ENCODE measurements at regions not wholly inside any gene's neighbourhood (a gene's known extent, or its start where the extent isn't known, plus 50 kb on each side); places are given as distances from the start of the nearest gene placed in this dataset.

GRCh38 chr12:125936502-125936901 is 871.3 kb downstream of the AACS start:
- H3K4me1 ChIP-seq (ENCODE audit: control insufficient read depth in 3 of 3, insufficient read depth in 3 of 3, low read length in 3 of 3): no peaks in the 10 kb centered on the region
- no peak overlapping the region for H3K4me3 ChIP-seq (ENCODE audit: low read length in 3 of 3)
- no peaks in the 10 kb centered on the region for H3K36me3 ChIP-seq (ENCODE audit: control insufficient read depth in 3 of 3, insufficient read depth in 3 of 3, low read length in 3 of 3)
- H3K27ac ChIP-seq (ENCODE audit: low read depth, low read length): no peak overlapping the region
- H3K9ac ChIP-seq (ENCODE audit: low read depth in 1 of 3, low read length in 3 of 3): no peak overlapping the region
- H3K27me3 ChIP-seq (ENCODE audit: control insufficient read depth in 3 of 3, insufficient read depth in 3 of 3, low read length in 3 of 3): no peaks in the 10 kb centered on the region
- peaks cover 0 to 3% (median 0%) of the 10 kb centered on the region in 3 donors for H3K9me3 ChIP-seq (ENCODE audit: control insufficient read depth in 3 of 3, low read length in 3 of 3)

GRCh38 chr12:125944446-125944845 is 879.2 kb downstream of the AACS start:
- H3K4me3 ChIP-seq (ENCODE audit: low read length in 3 of 3): no peak overlapping the region
- H3K27ac ChIP-seq (ENCODE audit: low read depth, low read length): no peak overlapping the region
- no peaks in the 10 kb centered on the region for H3K36me3 ChIP-seq (ENCODE audit: control insufficient read depth in 3 of 3, insufficient read depth in 3 of 3, low read length in 3 of 3)

GRCh38 chr12:125949471-125949870 is 884.2 kb downstream of the AACS start:
- Histone ChIP-seq H3K27me3 (ENCODE audit: control insufficient read depth in 3 of 3, insufficient read depth in 3 of 3, low read length in 3 of 3) (no peaks in the 10 kb centered on the region), H3K4me3 (ENCODE audit: low read length in 3 of 3) (no peak overlapping the region), H3K9ac (ENCODE audit: low read depth in 1 of 3, low read length in 3 of 3) (no peak overlapping the region), H3K36me3 (ENCODE audit: control insufficient read depth in 3 of 3, insufficient read depth in 3 of 3, low read length in 3 of 3) (no peaks in the 10 kb centered on the region), H3K4me1 (ENCODE audit: control insufficient read depth in 3 of 3, insufficient read depth in 3 of 3, low read length in 3 of 3) (no peaks in the 10 kb centered on the region), H3K27ac (ENCODE audit: low read depth, low read length) (no peak overlapping the region), H3K9me3 (ENCODE audit: control insufficient read depth in 3 of 3, low read length in 3 of 3) (peaks cover 0 to 2% (median 0%) of the 10 kb centered on the region in 3 donors)

More at GRCh38 chr12:125944446-125944845, 879.2 kb downstream of the AACS start:
- no peak overlapping the region for H3K9ac ChIP-seq (ENCODE audit: low read depth in 1 of 3, low read length in 3 of 3)
- no peaks in the 10 kb centered on the region for H3K9me3 ChIP-seq (ENCODE audit: control insufficient read depth in 3 of 3, low read length in 3 of 3)
- no peaks in the 10 kb centered on the region for H3K4me1 ChIP-seq (ENCODE audit: control insufficient read depth in 3 of 3, insufficient read depth in 3 of 3, low read length in 3 of 3)
- H3K27me3 ChIP-seq (ENCODE audit: control insufficient read depth in 3 of 3, insufficient read depth in 3 of 3, low read length in 3 of 3): no peaks in the 10 kb centered on the region

DNA sequence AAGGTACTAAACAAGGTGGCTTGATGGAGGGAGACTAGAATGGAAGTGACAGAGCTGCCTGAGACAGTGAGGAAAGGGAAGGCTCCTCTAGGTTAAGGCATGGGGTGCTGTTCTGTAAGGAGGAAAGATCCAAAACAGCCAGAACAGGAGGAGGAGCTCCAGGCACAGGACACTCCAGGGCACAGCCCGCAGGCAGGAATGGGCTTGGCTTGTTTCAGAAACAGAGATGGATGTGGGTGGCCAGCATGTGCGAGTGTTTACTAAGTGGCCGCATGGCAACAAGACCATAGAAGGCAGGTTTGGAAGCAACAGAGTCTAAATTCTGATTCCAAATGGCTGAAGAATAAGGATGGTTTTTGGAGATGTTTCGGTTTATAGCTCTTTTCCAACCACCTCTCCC is 889.1 kb downstream of the AACS start:
- Histone ChIP-seq H3K36me3 (ENCODE audit: control insufficient read depth in 3 of 3, insufficient read depth in 3 of 3, low read length in 3 of 3) (no peaks in the 10 kb centered on the region), H3K4me1 (ENCODE audit: control insufficient read depth in 3 of 3, insufficient read depth in 3 of 3, low read length in 3 of 3) (no peaks in the 10 kb centered on the region), H3K27ac (ENCODE audit: low read depth, low read length) (no peak overlapping the region), H3K9ac (ENCODE audit: low read depth in 1 of 3, low read length in 3 of 3) (no peak overlapping the region), H3K27me3 (ENCODE audit: control insufficient read depth in 3 of 3, insufficient read depth in 3 of 3, low read length in 3 of 3) (no peaks in the 10 kb centered on the region), H3K9me3 (ENCODE audit: control insufficient read depth in 3 of 3, low read length in 3 of 3) (peaks cover 0 to 2% (median 0%) of the 10 kb centered on the region in 3 donors), H3K4me3 (ENCODE audit: low read length in 3 of 3) (no peak overlapping the region)

GRCh38 chr12:125956186-125956585 is 891.0 kb downstream of the AACS start:
- no peaks in the 10 kb centered on the region for H3K4me1 ChIP-seq (ENCODE audit: control insufficient read depth in 3 of 3, insufficient read depth in 3 of 3, low read length in 3 of 3)
- no peak overlapping the region for H3K9ac ChIP-seq (ENCODE audit: low read depth in 1 of 3, low read length in 3 of 3)

GRCh38 chr12:125966641-125967040 is 901.4 kb downstream of the AACS start:
- H3K4me1 ChIP-seq (ENCODE audit: control insufficient read depth in 3 of 3, insufficient read depth in 3 of 3, low read length in 3 of 3): no peaks in the 10 kb centered on the region
- no peak overlapping the region for H3K4me3 ChIP-seq (ENCODE audit: low read length in 3 of 3)
- H3K27ac ChIP-seq (ENCODE audit: low read depth, low read length): no peak overlapping the region
- H3K9me3 ChIP-seq (ENCODE audit: control insufficient read depth in 3 of 3, low read length in 3 of 3): peaks cover 0 to 6% (median 3%) of the 10 kb centered on the region in 3 donors
- H3K36me3 ChIP-seq (ENCODE audit: control insufficient read depth in 3 of 3, insufficient read depth in 3 of 3, low read length in 3 of 3): no peaks in the 10 kb centered on the region
- H3K9ac ChIP-seq (ENCODE audit: low read depth in 1 of 3, low read length in 3 of 3): no peak overlapping the region
- peaks cover 0 to 3% (median 0%) of the 10 kb centered on the region in 3 donors for H3K27me3 ChIP-seq (ENCODE audit: control insufficient read depth in 3 of 3, insufficient read depth in 3 of 3, low read length in 3 of 3)

More at GRCh38 chr12:125956186-125956585, 891.0 kb downstream of the AACS start:
- Histone ChIP-seq H3K27me3 (ENCODE audit: control insufficient read depth in 3 of 3, insufficient read depth in 3 of 3, low read length in 3 of 3) (no peaks in the 10 kb centered on the region), H3K4me3 (ENCODE audit: low read length in 3 of 3) (no peak overlapping the region), H3K9me3 (ENCODE audit: control insufficient read depth in 3 of 3, low read length in 3 of 3) (peaks cover 0 to 2% (median 0%) of the 10 kb centered on the region in 3 donors), H3K27ac (ENCODE audit: low read depth, low read length) (no peak overlapping the region), H3K36me3 (ENCODE audit: control insufficient read depth in 3 of 3, insufficient read depth in 3 of 3, low read length in 3 of 3) (no peaks in the 10 kb centered on the region)

GRCh38 chr12:125968413-125968812 is 903.2 kb downstream of the AACS start:
- H3K9me3 ChIP-seq (ENCODE audit: control insufficient read depth in 3 of 3, low read length in 3 of 3): peaks cover 0 to 3% (median 3%) of the 10 kb centered on the region in 3 donors
- H3K27ac ChIP-seq (ENCODE audit: low read depth, low read length): no peak overlapping the region
- no peak overlapping the region for H3K9ac ChIP-seq (ENCODE audit: low read depth in 1 of 3, low read length in 3 of 3)
- no peak overlapping the region for H3K4me3 ChIP-seq (ENCODE audit: low read length in 3 of 3)
- H3K27me3 ChIP-seq (ENCODE audit: control insufficient read depth in 3 of 3, insufficient read depth in 3 of 3, low read length in 3 of 3): peaks cover 0 to 3% (median 0%) of the 10 kb centered on the region in 3 donors
- H3K36me3 ChIP-seq (ENCODE audit: control insufficient read depth in 3 of 3, insufficient read depth in 3 of 3, low read length in 3 of 3): no peaks in the 10 kb centered on the region
- H3K4me1 ChIP-seq (ENCODE audit: control insufficient read depth in 3 of 3, insufficient read depth in 3 of 3, low read length in 3 of 3): no peaks in the 10 kb centered on the region

- Histone ChIP-seq H3K9ac (ENCODE audit: low read depth in 1 of 3, low read length in 3 of 3) (no peak overlapping the region), H3K27ac (ENCODE audit: low read depth, low read length) (no peak overlapping the region), H3K9me3 (ENCODE audit: control insufficient read depth in 3 of 3, low read length in 3 of 3) (peaks cover 0 to 3% (median 0%) of the 10 kb centered on the region in 3 donors), H3K4me3 (ENCODE audit: low read length in 3 of 3) (no peak overlapping the region), H3K27me3 (ENCODE audit: control insufficient read depth in 3 of 3, insufficient read depth in 3 of 3, low read length in 3 of 3) (peaks cover 0 to 3% (median 0%) of the 10 kb centered on the region in 3 donors), H3K36me3 (ENCODE audit: control insufficient read depth in 3 of 3, insufficient read depth in 3 of 3, low read length in 3 of 3) (no peaks in the 10 kb centered on the region), H3K4me1 (ENCODE audit: control insufficient read depth in 3 of 3, insufficient read depth in 3 of 3, low read length in 3 of 3) (no peaks in the 10 kb centered on the region)
Measured at GRCh38 chr12:125971981-125972380, 906.7 kb downstream of the AACS start.

DNA sequence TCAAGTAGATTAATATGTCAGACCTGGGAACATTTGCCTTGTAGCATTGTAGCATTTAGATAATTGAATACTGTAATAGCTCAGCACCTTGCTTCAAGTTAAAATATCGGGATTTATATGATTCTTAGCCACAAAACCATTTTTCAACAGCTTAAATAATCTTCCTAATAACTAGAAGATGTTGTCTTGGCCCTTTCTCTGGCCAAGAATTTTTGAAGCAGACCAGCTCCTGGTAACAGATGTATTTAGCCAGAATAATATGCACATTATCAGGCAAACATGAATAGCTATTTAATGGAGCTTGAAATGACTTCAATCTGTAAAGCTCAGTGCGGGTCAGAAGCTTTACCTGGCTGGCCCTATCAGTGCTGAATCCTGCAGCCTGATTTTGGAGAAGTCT is 913.1 kb downstream of the AACS start:
- Histone ChIP-seq H3K9me3 (ENCODE audit: control insufficient read depth in 3 of 3, low read length in 3 of 3) (no peaks in the 10 kb centered on the region), H3K27ac (ENCODE audit: low read depth, low read length) (no peak overlapping the region), H3K4me3 (ENCODE audit: low read length in 3 of 3) (no peak overlapping the region), H3K9ac (ENCODE audit: low read depth in 1 of 3, low read length in 3 of 3) (no peak overlapping the region), H3K4me1 (ENCODE audit: control insufficient read depth in 3 of 3, insufficient read depth in 3 of 3, low read length in 3 of 3) (no peaks in the 10 kb centered on the region), H3K36me3 (ENCODE audit: control insufficient read depth in 3 of 3, insufficient read depth in 3 of 3, low read length in 3 of 3) (no peaks in the 10 kb centered on the region), H3K27me3 (ENCODE audit: control insufficient read depth in 3 of 3, insufficient read depth in 3 of 3, low read length in 3 of 3) (peaks cover 0 to 9% (median 6%) of the 10 kb centered on the region in 3 donors)

GRCh38 chr12:125981610-125982253 is 916.5 kb downstream of the AACS start:
- H3K9me3 ChIP-seq (ENCODE audit: control insufficient read depth in 3 of 3, low read length in 3 of 3): no peaks in the 10 kb centered on the region
- H3K4me3 ChIP-seq (ENCODE audit: low read length in 3 of 3): no peak overlapping the region
- H3K4me1 ChIP-seq (ENCODE audit: control insufficient read depth in 3 of 3, insufficient read depth in 3 of 3, low read length in 3 of 3): no peaks in the 10 kb centered on the region
- peaks cover 0 to 29% (median 11%) of the 10 kb centered on the region in 3 donors for H3K27me3 ChIP-seq (ENCODE audit: control insufficient read depth in 3 of 3, insufficient read depth in 3 of 3, low read length in 3 of 3)
- H3K27ac ChIP-seq (ENCODE audit: low read depth, low read length): no peak overlapping the region
- no peaks in the 10 kb centered on the region for H3K36me3 ChIP-seq (ENCODE audit: control insufficient read depth in 3 of 3, insufficient read depth in 3 of 3, low read length in 3 of 3)
- H3K9ac ChIP-seq (ENCODE audit: low read depth in 1 of 3, low read length in 3 of 3): no peak overlapping the region

All from skeletal muscle tissue (tissue), 3 donors.